ENCODE measurements at regions not wholly inside any gene's neighbourhood (a gene's known extent, or its start where the extent isn't known, plus 50 kb on each side); places are given as distances from the start of the nearest gene placed in this dataset.

DNA sequence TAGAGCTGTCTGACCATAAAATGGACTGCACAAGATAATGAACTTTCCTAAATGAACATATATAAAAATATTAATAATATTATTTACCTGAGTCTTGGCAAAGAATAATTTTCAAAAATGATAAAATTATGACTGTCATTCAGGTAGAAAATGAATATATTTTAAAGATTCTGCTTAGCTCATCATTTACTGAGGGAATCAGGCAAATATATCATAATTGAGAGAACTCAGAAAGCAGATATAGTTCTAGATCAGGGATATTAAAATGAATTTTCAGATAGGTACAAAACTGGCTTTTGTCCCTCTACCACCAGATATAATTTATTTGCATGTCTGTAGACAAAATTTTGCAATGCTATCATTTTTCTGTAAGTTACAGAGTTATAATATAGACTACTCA is 86.1 kb upstream of the CPM start:
- Histone ChIP-seq H2AFZ (ENCODE audit: low read depth, low read length) (no peak overlapping the region), H3K27me3 (ENCODE audit: insufficient read depth, low read depth, low read length) (no peaks in the 10 kb centered on the region), H4K20me1 (ENCODE audit: insufficient read depth) (no peaks in the 10 kb centered on the region), H3K27ac (ENCODE audit: low read length) (no peak overlapping the region), H3K79me2 (replicated peaks; ENCODE audit: insufficient read depth, low read length) (no peaks in the 10 kb centered on the region), H3K9me2 (ENCODE audit: insufficient read depth, low read length) (no peaks in the 10 kb centered on the region), H3K4me2 (ENCODE audit: low read length) (no peak overlapping the region), H3K4me3 (ENCODE audit: low read length) (no peak overlapping the region), H3K36me3 (ENCODE audit: insufficient read depth, low read length) (no peaks in the 10 kb centered on the region), H3K9me3 (ENCODE audit: low read length) (no peaks in the 10 kb centered on the region), H3F3A (ENCODE audit: insufficient read depth, low read length, poor library complexity, severe bottlenecking) (no peaks in the 10 kb centered on the region), H3K9ac (ENCODE audit: low read length) (no peak overlapping the region)
- TF ChIP-seq, protein P1, sequence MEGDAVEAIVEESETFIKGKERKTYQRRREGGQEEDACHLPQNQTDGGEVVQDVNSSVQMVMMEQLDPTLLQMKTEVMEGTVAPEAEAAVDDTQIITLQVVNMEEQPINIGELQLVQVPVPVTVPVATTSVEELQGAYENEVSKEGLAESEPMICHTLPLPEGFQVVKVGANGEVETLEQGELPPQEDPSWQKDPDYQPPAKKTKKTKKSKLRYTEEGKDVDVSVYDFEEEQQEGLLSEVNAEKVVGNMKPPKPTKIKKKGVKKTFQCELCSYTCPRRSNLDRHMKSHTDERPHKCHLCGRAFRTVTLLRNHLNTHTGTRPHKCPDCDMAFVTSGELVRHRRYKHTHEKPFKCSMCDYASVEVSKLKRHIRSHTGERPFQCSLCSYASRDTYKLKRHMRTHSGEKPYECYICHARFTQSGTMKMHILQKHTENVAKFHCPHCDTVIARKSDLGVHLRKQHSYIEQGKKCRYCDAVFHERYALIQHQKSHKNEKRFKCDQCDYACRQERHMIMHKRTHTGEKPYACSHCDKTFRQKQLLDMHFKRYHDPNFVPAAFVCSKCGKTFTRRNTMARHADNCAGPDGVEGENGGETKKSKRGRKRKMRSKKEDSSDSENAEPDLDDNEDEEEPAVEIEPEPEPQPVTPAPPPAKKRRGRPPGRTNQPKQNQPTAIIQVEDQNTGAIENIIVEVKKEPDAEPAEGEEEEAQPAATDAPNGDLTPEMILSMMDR (IDR thresholded peaks at IDR 0.05; ENCODE audit: poor library complexity, severe bottlenecking), result no peak
- TF ChIP-seq, protein P2, sequence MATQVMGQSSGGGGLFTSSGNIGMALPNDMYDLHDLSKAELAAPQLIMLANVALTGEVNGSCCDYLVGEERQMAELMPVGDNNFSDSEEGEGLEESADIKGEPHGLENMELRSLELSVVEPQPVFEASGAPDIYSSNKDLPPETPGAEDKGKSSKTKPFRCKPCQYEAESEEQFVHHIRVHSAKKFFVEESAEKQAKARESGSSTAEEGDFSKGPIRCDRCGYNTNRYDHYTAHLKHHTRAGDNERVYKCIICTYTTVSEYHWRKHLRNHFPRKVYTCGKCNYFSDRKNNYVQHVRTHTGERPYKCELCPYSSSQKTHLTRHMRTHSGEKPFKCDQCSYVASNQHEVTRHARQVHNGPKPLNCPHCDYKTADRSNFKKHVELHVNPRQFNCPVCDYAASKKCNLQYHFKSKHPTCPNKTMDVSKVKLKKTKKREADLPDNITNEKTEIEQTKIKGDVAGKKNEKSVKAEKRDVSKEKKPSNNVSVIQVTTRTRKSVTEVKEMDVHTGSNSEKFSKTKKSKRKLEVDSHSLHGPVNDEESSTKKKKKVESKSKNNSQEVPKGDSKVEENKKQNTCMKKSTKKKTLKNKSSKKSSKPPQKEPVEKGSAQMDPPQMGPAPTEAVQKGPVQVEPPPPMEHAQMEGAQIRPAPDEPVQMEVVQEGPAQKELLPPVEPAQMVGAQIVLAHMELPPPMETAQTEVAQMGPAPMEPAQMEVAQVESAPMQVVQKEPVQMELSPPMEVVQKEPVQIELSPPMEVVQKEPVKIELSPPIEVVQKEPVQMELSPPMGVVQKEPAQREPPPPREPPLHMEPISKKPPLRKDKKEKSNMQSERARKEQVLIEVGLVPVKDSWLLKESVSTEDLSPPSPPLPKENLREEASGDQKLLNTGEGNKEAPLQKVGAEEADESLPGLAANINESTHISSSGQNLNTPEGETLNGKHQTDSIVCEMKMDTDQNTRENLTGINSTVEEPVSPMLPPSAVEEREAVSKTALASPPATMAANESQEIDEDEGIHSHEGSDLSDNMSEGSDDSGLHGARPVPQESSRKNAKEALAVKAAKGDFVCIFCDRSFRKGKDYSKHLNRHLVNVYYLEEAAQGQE (IDR thresholded peaks at IDR 0.05; ENCODE audit: borderline replicate concordance), result no peak
- TF ChIP-seq TAF1 (IDR thresholded peaks at IDR 0.05; ENCODE audit: low read depth), result no peak

DNA sequence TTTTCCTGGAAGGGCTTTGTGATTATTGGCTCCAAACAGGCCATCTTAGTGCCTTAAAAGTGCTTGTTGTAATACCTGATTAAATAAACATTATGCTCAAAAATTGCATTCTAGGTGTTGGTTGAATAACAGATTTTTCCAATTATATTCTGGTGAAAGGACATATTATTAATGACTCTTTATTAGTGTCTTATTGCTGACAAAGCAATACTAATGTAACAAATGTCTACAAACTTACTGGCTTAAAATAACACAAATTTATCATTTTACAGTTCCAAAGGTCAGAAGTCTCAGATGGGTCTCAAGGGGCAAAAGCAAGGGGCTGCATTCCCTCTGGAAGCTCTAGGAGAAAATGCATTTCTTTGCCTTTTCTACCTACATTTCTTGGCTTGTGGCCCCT is 86.9 kb upstream of the CPM start:
- Histone ChIP-seq H3K9ac (ENCODE audit: low read length) (no peak overlapping the region), H4K20me1 (ENCODE audit: insufficient read depth) (no peaks in the 10 kb centered on the region), H3K27me3 (ENCODE audit: insufficient read depth, low read depth, low read length) (no peaks in the 10 kb centered on the region), H3F3A (ENCODE audit: insufficient read depth, low read length, poor library complexity, severe bottlenecking) (no peaks in the 10 kb centered on the region), H3K36me3 (ENCODE audit: insufficient read depth, low read length) (no peaks in the 10 kb centered on the region), H2AFZ (ENCODE audit: low read depth, low read length) (no peak overlapping the region), H3K4me3 (ENCODE audit: low read length) (no peak overlapping the region), H3K9me2 (ENCODE audit: insufficient read depth, low read length) (no peaks in the 10 kb centered on the region), H3K4me2 (ENCODE audit: low read length) (no peak overlapping the region), H3K9me3 (ENCODE audit: low read length) (no peaks in the 10 kb centered on the region), H3K27ac (ENCODE audit: low read length) (no peak overlapping the region), H3K79me2 (replicated peaks; ENCODE audit: insufficient read depth, low read length) (no peaks in the 10 kb centered on the region)
- TF ChIP-seq POLR2AphosphoS5 (IDR thresholded peaks at IDR 0.05) (no peak), TAF1 (IDR thresholded peaks at IDR 0.05; ENCODE audit: low read depth) (no peak)

DNA sequence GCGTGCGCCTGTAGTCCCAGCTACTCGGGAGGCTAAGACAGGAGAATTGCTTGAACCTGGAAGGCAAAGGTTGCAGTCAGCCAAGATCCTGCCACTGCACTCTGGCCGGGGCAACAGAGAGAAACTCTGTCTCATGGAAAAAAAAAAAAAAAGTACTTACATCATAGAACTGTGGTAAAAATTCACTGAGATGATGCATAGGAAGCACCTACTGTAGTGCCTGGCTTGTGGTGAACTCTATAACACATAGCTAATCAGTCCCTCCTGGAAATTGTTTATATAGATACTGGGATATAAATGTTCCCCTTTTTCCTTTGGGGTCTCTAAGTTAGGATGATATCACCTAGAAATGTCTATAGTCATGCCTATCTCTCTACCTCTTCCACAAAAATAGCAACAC is 89.7 kb upstream of the CPM start:
- Histone ChIP-seq H3K9me2 (ENCODE audit: insufficient read depth, low read length) (no peaks in the 10 kb centered on the region), H3K36me3 (ENCODE audit: insufficient read depth, low read length) (no peaks in the 10 kb centered on the region), H3K27me3 (ENCODE audit: insufficient read depth, low read depth, low read length) (no peaks in the 10 kb centered on the region), H3K4me2 (ENCODE audit: low read length) (no peak overlapping the region), H3K9me3 (ENCODE audit: low read length) (no peaks in the 10 kb centered on the region), H3K4me3 (ENCODE audit: low read length) (no peak overlapping the region), H3K79me2 (replicated peaks; ENCODE audit: insufficient read depth, low read length) (no peaks in the 10 kb centered on the region), H3K9ac (ENCODE audit: low read length) (no peak overlapping the region), H3F3A (ENCODE audit: insufficient read depth, low read length, poor library complexity, severe bottlenecking) (no peaks in the 10 kb centered on the region), H2AFZ (ENCODE audit: low read depth, low read length) (no peak overlapping the region), H4K20me1 (ENCODE audit: insufficient read depth) (no peaks in the 10 kb centered on the region), H3K27ac (ENCODE audit: low read length) (no peak overlapping the region)
- TF ChIP-seq POLR2AphosphoS5 (IDR thresholded peaks at IDR 0.05) (no peak), RAD21 (conservative IDR thresholded peaks at IDR 0.05) (no peak), TAF1 (IDR thresholded peaks at IDR 0.05; ENCODE audit: low read depth) (no peak), MXI1 (conservative IDR thresholded peaks at IDR 0.05; ENCODE audit: poor library complexity, severe bottlenecking) (no peak), EZH2 (IDR thresholded peaks at IDR 0.05; ENCODE audit: borderline replicate concordance, insufficient read depth, low read length, poor library complexity, severe bottlenecking) (no peak)
- TF ChIP-seq, protein P2 (IDR thresholded peaks at IDR 0.05; ENCODE audit: borderline replicate concordance), result no peak

Measured in neural cell (in vitro differentiated cells).